GM19468 (cell line): ENCODE measurements at regions not wholly inside any gene's neighbourhood (a gene's known extent, or its start where the extent isn't known, plus 50 kb on each side); places are given as distances from the start of the nearest gene placed in this dataset.
"Not testable (repeated sequence)": the region's sequence is repeated elsewhere in the genome, so short reads cannot be mapped to it uniquely, and the experiment has no call there.

ENCODE experiments used
- ATAC-seq: cut with Tn5 transposase; IDR thresholded peaks from one replicate; pipeline ENCODE4 v1.9.1; 2021; ENCODE audit warnings: mild to moderate bottlenecking, moderate library complexity, moderate number of reproducible peaks; ENCODE audit not compliant: unreplicated experiment; ENCODE audit errors: extremely low read depth

- ATAC-seq, result no peak
Observed at GRCh38 chr10:28139138-28139537, 140.3 kb upstream of the ODAD2 start.

GRCh38 chr10:28137907-28138880 is 139.3 kb upstream of the ODAD2 start:
- ATAC-seq, result no peak

GRCh38 chr10:28135258-28135657 is 136.4 kb upstream of the ODAD2 start:
- ATAC-seq, result no peak

- ATAC-seq, result no peak
Observed at GRCh38 chr10:28130267-28130666, 131.4 kb upstream of the ODAD2 start.

GRCh38 chr10:28127881-28128280 is 129.0 kb upstream of the ODAD2 start:
- ATAC-seq, result no peak

- no peak for ATAC-seq
Observed at GRCh38 chr10:28125701-28126100, 126.8 kb upstream of the ODAD2 start.

- no peak for ATAC-seq
Observed at GRCh38 chr10:28120795-28121194, 121.9 kb upstream of the ODAD2 start.

- no peak for ATAC-seq
Observed at GRCh38 chr10:28120043-28120749, 121.3 kb upstream of the ODAD2 start.

GRCh38 chr10:28118985-28119628 is 120.2 kb upstream of the ODAD2 start:
- no peak for ATAC-seq

GRCh38 chr10:28113202-28113601 is 114.3 kb upstream of the ODAD2 start:
- ATAC-seq, result no peak

GRCh38 chr10:28111712-28112111 is 112.8 kb upstream of the ODAD2 start:
- ATAC-seq, result no peak

- ATAC-seq, result no peak
Observed at GRCh38 chr10:28105561-28105960, 106.7 kb upstream of the ODAD2 start.

GRCh38 chr10:28097633-28098032 is 98.8 kb upstream of the ODAD2 start:
- no peak for ATAC-seq

- ATAC-seq, result no peak
Observed at GRCh38 chr10:28095791-28096378, 97.0 kb upstream of the ODAD2 start.

GRCh38 chr10:28094121-28094520 is 95.2 kb upstream of the ODAD2 start:
- ATAC-seq, result no peak

- ATAC-seq, result no peak
Observed at GRCh38 chr10:28091913-28092312, 93.0 kb upstream of the ODAD2 start.

- ATAC-seq, result no peak
Observed at GRCh38 chr10:28090506-28090905, 91.6 kb upstream of the ODAD2 start.

GRCh38 chr10:28089467-28089866 is 90.6 kb upstream of the ODAD2 start:
- ATAC-seq, result no peak

GRCh38 chr10:28087661-28088351 is 88.9 kb upstream of the ODAD2 start:
- no peak for ATAC-seq

GRCh38 chr10:28085760-28086159 is 86.9 kb upstream of the ODAD2 start:
- ATAC-seq, result not testable (repeated sequence)
